ENCODE measurements at regions not wholly inside any gene's neighbourhood (a gene's known extent, or its start where the extent isn't known, plus 50 kb on each side); places are given as distances from the start of the nearest gene placed in this dataset.

DNA sequence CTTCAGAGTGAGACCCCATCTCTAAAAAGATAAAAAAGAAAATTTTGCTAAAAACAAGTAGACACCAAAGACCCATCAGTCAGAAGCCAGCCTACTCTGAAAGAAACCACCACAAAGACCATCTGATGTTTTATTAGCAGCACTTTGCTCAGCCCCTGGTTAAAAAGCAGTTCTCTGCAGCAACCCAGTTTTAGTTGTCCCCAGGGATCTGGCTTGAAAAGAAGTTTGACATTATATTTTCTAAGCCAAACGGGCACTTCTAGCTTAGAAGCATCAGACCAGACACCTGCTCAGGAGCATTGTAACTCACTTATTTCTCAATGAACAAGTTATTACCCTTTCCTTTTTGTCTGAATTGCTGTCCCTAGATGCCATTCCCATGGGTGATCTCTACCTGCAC is 164.2 kb upstream of the ETAA1 start:
- no peak for TF ChIP-seq CTCF (IDR thresholded peaks at IDR 0.05)
- Mint-ChIP-seq H3K4me3 (ENCODE audit: unreplicated experiment) (no peak overlapping the region), H3K27me3 (ENCODE audit: unreplicated experiment) (peaks cover 7% of the 10 kb centered on the region), H3K4me1 (ENCODE audit: unreplicated experiment) (no peaks in the 10 kb centered on the region), H3K27ac (ENCODE audit: unreplicated experiment) (no peak overlapping the region), H3K36me3 (ENCODE audit: unreplicated experiment) (no peaks in the 10 kb centered on the region), H3K9me3 (ENCODE audit: unreplicated experiment) (no peaks in the 10 kb centered on the region)
- no peak for DNase-seq (ENCODE audit: extremely low spot score, unreplicated experiment)

DNA sequence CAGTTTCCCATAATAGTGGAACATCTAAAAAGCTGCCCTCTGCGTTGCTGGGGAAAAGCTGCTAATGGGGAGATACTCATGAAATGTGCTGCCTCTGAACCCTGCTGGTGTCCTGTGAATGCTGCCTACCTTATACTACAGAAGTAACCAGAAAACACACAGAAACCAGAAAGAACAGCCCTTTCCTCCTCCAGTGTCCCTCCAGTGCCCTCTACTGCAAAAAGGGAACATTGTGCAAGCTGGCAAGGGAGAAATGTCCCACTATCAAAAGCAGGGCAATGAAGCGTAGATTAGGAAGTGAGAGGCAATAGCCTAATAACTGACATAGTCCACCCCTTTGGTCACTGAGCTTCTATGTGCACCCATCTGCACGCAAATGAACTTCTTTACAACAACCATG is 162.7 kb upstream of the ETAA1 start:
- peaks cover 7% of the 10 kb centered on the region for H3K27me3 Mint-ChIP-seq (ENCODE audit: unreplicated experiment)
- H3K4me3 Mint-ChIP-seq (ENCODE audit: unreplicated experiment) = no peak overlapping the region
- H3K9me3 Mint-ChIP-seq (ENCODE audit: unreplicated experiment) = no peaks in the 10 kb centered on the region
- no peak overlapping the region for H3K27ac Mint-ChIP-seq (ENCODE audit: unreplicated experiment)
- no peaks in the 10 kb centered on the region for H3K4me1 Mint-ChIP-seq (ENCODE audit: unreplicated experiment)
- H3K36me3 Mint-ChIP-seq (ENCODE audit: unreplicated experiment) = no peaks in the 10 kb centered on the region
- DNase-seq (ENCODE audit: extremely low spot score, unreplicated experiment) = no peak
- TF ChIP-seq CTCF (IDR thresholded peaks at IDR 0.05) = peak; percentile 52

DNA sequence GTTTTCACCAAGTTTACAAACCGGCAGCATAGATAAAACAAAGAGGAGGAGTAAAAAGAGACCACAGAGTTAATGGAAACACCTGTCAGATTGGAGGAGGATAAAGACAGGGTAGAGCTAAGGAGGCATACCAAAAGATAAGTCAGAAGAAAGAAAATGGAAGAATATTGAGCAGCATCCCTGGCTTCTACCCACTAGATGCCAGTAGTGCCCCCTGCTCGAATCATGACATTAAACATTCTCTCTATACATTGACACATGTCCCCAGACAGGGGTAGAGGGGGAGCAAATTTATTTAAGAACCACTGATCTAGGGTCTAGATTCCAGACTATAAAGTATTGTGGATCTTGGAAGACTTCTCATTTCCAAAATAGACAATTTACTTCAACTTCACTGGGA is 159.8 kb upstream of the ETAA1 start:
- DNase-seq (ENCODE audit: extremely low spot score, unreplicated experiment) = no peak
- Mint-ChIP-seq H3K27me3 (ENCODE audit: unreplicated experiment) (peaks cover 6% of the 10 kb centered on the region), H3K36me3 (ENCODE audit: unreplicated experiment) (no peaks in the 10 kb centered on the region), H3K27ac (ENCODE audit: unreplicated experiment) (no peak overlapping the region), H3K9me3 (ENCODE audit: unreplicated experiment) (no peaks in the 10 kb centered on the region), H3K4me3 (ENCODE audit: unreplicated experiment) (no peak overlapping the region), H3K4me1 (ENCODE audit: unreplicated experiment) (no peaks in the 10 kb centered on the region)
- TF ChIP-seq CTCF (IDR thresholded peaks at IDR 0.05) = peak; percentile 34

DNA sequence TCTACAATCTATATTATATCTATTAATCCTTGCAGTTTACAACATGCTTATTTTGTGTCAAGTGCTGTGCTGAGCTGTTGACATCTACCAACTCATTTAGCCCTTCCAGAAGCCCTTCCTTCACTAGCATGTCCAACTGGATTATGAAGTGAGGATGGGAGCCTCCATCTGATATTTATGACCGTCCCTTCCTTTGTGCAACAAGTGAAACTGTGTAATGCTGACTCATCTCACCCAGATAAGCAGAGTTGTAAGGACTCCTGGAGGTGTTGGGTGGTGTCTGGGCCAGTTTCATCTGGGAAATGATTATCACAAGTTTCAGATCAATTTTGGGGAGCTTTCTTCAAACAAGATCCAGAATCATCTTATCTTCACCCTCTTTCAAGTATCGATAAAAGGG is 156.6 kb upstream of the ETAA1 start:
- no peak overlapping the region for H3K4me3 Mint-ChIP-seq (ENCODE audit: unreplicated experiment)
- peaks cover 2% of the 10 kb centered on the region for H3K27me3 Mint-ChIP-seq (ENCODE audit: unreplicated experiment)
- no peak for TF ChIP-seq CTCF (IDR thresholded peaks at IDR 0.05)
- no peaks in the 10 kb centered on the region for H3K4me1 Mint-ChIP-seq (ENCODE audit: unreplicated experiment)
- DNase-seq (ENCODE audit: extremely low spot score, unreplicated experiment) = no peak
- no peaks in the 10 kb centered on the region for H3K9me3 Mint-ChIP-seq (ENCODE audit: unreplicated experiment)
- no peaks in the 10 kb centered on the region for H3K36me3 Mint-ChIP-seq (ENCODE audit: unreplicated experiment)
- H3K27ac Mint-ChIP-seq (ENCODE audit: unreplicated experiment) = no peak overlapping the region

DNA sequence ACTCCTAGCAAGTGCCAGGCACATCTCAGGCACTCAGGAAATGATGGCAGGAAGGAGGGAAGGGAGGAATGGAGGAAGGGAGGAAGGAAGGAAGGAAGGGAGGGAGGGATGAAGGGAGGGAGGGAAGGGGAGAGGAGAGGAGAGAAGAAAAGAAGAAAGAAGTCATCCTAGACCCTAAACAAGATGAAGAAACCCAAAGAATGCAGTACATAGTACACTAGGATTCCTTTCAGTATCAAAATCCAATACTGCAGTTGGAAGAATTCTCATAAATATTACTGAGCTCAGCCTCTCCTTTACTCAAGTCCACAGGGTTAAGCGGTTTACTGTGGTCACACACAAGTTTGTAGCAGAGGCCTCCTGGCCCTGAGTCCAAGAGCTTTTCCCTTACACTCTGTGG is 155.7 kb upstream of the ETAA1 start:
- H3K36me3 Mint-ChIP-seq (ENCODE audit: unreplicated experiment) = no peaks in the 10 kb centered on the region
- no peak for DNase-seq (ENCODE audit: extremely low spot score, unreplicated experiment)
- H3K27ac Mint-ChIP-seq (ENCODE audit: unreplicated experiment) = no peak overlapping the region
- no peaks in the 10 kb centered on the region for H3K9me3 Mint-ChIP-seq (ENCODE audit: unreplicated experiment)
- H3K4me3 Mint-ChIP-seq (ENCODE audit: unreplicated experiment) = no peak overlapping the region
- H3K4me1 Mint-ChIP-seq (ENCODE audit: unreplicated experiment) = no peaks in the 10 kb centered on the region
- peaks cover 2% of the 10 kb centered on the region for H3K27me3 Mint-ChIP-seq (ENCODE audit: unreplicated experiment)
- no peak for TF ChIP-seq CTCF (IDR thresholded peaks at IDR 0.05)
